Brain pericyte (primary cell): ENCODE measurements at regions not wholly inside any gene's neighbourhood (a gene's known extent, or its start where the extent isn't known, plus 50 kb on each side); places are given as distances from the start of the nearest gene placed in this dataset.

Source experiments
- DNase-seq: peaks from one replicate; pipeline ENCODE4 v3.0.0-alpha.2; 2012; ENCODE audit warnings: low read depth, low spot score

DNA sequence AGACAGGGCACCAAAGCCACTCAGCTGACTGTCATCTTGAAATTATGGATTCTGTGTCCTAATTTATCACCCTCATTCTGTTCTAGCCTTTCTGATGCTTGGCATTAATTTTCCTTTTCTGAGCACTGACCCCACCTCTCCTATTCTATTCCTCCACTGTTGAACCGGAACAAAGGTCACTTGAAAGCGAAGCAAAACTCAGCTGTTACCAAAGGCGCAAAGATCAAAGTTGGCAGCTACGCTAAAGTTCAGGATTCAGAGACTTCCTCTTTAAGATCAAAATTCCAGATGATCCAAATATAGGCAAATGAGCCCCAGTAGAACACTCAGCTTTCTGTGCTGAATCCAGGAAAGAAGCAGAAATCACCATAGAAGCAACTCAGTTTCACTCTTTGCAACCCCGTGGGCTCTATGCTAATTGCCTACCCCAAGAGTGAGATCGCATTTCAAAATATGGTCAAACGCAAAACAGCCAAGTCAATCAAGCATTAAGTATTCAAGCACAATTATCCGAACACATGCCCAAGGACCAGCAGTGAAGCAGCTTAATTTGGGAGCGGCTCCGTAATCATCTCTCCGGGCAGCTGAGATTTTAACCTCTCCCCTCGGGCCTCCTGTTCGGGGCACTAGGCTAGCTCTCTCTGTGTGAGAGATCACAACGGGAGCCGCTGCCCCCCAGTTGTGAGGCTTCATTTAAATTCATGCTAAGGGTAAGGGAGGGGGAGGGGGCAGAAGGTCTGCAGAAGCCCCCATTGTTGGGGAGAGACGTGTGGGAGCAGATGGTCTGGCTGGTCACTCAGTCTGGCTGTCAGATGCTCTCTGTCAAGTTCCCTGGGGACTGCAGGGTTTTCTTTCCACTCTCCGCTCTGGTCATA, 288.6 kb downstream of the ELAVL2 start:
- DNase-seq, result no peak

DNA sequence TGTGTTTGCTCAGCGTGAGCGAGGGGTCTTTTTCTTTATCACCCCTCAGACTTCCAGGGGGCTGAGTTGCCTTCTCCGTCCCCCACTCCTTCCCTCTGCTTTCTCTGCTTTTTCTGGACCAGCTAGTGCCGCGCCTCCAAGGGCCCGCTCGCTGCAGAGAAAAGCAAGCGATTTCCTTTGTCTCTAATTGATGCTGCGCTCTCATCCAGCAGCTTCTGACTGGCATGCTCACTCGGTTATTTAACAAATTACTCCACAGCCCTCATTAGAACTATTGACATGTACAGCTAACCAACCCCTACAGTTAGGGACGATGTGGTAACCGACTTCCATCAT, 288.0 kb downstream of the ELAVL2 start:
- no peak for DNase-seq

DNA sequence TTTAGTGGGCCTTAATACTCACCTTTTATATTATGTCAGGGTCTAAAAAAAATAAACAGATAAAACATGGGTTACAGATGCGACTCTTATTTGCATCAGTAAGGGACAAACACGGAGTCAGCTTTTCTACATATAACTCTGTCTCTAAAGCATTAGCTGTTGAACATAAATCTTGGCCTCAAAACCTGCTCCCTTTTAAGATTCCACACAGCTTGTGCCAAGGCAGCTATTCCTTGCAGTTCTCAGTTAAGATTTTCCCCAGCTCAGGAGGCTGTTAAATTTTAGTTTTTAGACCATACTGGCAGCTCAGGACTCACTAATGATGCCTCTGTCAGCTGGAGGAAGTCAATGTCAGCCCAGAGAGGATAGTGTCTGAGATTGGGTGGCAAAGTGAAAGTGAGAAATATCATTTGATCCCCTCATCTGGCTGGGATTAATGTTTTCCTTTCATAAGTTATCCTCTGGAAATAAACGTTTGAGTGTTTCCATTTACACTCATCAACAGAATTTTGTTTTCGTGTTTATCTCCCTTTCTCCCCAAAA, 287.5 kb downstream of the ELAVL2 start:
- no peak for DNase-seq

DNA sequence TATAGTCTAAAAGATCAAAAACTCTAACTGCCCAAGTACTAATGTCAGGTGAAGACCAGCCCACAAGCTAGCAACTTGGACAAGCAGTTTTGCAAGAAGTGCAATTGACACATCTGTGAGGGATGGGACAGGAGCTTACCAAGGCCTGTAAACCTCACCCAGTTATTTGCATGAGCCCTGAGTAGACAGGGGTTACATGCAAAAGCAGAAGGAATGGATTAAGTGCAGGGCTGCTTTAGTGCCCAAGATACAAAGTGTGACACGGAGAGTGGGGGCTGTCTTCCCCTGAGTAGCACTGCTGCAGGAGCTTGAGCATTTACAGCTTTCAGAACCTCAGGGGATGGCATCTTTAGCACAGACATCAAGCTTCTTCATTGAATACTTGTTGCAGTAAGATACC, 286.7 kb downstream of the ELAVL2 start:
- DNase-seq, result no peak

DNA sequence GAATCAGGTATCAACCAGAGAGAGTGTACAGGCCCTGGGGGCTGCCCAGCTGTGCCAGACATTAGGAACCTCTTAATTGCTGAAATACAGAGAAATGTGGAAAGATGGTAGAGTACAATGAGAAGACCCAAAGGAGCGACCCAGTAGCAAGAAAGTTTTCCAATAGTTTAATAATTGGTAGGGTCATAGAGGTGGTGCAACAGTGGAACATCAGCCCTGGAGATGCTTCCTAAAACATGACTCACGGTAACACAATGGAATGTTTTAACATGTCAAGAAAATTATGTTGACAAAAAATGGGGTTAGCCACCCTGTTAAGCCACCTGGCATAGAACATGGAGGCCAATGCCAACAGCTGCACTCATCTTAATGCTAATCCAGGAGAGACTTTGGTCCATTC, 284.1 kb downstream of the ELAVL2 start:
- DNase-seq, result no peak

- DNase-seq, result no peak
These were observed 283.6 kb downstream of the ELAVL2 start for GRCh38 chr9:23542438-23542837.

GRCh38 chr9:23542927-23543326, 283.1 kb downstream of the ELAVL2 start:
- DNase-seq, result no peak

- no peak for DNase-seq
These were observed 282.6 kb downstream of the ELAVL2 start for GRCh38 chr9:23543419-23543818.

DNA sequence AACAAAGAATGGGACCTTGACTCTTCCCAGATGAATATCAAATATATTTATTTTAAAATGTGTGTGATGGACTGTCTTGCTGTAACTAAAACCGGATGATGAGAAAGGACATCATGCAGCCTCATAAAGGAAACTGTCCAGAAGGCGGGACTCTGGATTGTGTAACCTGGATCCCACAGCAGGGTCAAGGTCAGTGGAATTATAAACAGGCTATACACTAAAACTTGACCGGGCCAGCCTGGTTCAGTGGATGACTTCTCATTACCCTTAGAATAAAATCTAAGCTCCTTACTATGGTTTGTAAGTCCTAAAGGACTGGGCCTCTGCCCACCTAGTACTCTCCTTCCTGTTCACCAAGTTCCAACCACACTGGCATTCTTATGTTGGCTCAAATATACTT, 280.3 kb downstream of the ELAVL2 start:
- DNase-seq, result no peak

DNA sequence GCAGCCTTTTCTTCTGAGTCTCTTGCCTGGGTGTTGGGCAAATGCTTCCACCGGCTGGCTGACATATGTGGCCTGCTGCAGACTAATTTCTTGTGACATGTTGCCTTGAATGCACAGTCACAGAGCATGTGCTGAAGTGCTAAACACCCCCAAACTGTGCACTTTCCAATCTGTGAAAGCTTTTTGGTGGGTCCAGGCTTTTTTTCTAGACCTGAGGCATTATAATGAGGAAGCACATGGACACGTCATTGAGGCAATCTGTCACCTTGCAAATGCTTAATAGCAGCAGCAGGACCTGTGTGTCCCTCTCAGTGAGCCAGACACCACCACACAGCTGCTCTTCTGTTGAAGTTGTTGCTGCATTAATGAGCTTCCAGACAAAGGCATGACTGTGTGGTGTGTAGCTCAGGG, 274.7 kb downstream of the ELAVL2 start:
- no peak for DNase-seq

GRCh38 chr9:23551929-23552707, 273.9 kb downstream of the ELAVL2 start:
- DNase-seq, result no peak

DNA sequence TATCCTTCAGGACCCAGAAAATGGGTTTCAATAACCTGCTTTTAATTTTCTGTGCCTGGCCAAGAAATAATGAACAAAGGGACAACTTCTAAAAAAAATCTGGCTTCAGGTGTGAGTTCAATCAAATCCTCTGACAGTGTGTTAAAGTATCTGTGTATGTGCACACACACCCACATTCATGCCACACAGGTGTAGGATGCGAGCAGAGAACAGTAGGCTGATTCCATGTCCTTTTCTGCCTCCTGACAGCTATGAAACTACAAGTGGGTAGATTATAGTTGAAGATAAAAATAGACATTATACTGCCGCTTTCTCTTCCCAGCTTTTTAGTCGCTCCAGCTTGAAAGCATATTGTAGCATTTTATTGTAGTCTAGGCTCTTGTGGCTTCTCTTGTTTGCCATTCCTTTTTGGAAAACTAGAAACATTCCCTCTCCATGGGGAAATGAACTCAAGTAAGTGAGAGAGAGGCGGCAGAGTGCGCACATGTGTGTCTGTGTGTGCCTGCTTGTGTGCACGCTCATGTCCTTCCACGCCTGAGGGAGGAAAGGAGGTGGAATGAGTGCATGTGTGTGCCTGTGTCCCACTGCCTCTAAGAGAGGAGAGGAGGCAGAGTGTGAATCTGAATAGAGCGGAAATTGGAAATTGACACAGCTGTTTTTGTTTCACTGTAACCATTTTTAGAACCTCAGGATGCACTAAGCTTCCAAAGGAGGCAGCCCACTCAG, 273.0 kb downstream of the ELAVL2 start:
- no peak for DNase-seq

- DNase-seq, result no peak
These were observed 271.4 kb downstream of the ELAVL2 start for GRCh38 chr9:23554686-23555085.

- DNase-seq, result no peak
These were observed 270.2 kb downstream of the ELAVL2 start for GRCh38 chr9:23555851-23556250.

GRCh38 chr9:23556459-23556858, 269.6 kb downstream of the ELAVL2 start:
- no peak for DNase-seq

DNA sequence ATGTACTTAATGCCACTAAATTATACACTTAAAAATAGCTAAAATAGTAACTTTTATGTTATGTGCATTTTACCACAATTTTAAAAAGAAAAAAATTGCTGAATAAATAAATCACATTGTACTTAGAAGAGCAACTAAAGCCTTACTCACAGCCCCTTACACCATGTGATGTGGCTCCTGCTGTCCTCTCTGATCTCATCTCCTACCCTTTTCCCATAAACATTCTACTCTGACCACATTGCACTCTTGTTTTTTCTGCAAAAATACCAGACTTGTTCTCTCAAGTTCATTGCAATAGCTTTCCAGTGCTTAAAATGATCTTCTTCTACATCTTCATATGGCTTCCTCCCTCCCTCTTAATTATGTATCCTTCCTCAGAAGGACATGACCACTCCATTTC, 268.4 kb downstream of the ELAVL2 start:
- DNase-seq, result no peak

- DNase-seq, result no peak
These were observed 266.5 kb downstream of the ELAVL2 start for GRCh38 chr9:23559522-23559921.

GRCh38 chr9:23563517-23563916, 262.5 kb downstream of the ELAVL2 start:
- no peak for DNase-seq

GRCh38 chr9:23567516-23568165, 258.4 kb downstream of the ELAVL2 start:
- DNase-seq, result no peak

DNA sequence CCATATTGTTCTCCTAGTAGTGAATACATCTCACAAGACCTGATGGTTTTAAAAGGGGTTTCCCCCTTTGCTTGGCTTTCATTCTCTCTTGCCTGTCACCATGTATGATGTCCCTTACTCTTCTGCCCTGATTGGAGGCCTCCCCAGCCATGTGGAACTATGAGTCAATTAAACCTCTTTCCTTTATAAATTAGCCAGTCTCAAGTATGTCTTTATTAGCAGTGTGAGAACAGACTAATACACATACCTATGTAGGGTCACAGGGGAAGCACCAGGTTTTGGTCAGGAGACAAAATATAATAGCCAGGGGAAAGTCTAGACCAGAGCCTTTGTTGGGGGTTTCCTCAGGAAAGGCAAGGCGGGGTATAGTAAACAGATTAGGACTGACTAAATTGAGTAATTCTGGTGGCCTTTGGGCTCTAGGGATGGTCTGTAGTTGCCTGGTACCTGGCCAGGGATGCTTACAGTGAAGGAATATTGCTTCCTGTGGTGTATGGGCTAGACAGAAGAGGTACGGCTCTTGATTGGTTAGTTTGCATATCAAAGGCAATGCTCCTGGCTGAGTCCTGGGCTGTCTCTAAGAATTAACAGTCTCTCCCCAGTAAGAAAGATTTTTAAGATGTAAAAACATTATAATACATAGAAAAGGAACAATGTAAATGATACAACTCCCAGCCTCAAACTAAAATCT, 254.5 kb downstream of the ELAVL2 start:
- no peak for DNase-seq

DNA sequence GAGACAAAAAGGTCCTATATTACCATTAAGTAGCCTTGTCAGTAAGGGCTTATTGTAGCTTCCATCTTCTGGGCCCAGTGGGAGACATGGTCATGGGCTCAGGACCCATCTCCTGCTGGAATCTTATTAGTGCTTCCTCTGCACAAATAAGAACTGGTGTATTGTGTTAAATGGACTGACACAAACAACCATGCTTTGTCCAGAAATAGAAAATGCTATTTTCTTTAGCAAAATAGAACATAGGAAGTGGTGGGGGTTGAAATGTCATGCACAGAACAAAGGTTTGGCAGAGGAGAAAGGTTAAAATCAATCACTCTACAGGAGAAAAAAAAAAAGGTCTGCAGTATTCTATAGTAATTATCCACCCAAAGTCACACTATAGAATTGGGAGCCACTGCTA, 252.2 kb downstream of the ELAVL2 start:
- DNase-seq, result no peak
